ENCODE measurements at regions not wholly inside any gene's neighbourhood (a gene's known extent, or its start where the extent isn't known, plus 50 kb on each side); places are given as distances from the start of the nearest gene placed in this dataset.

- no peak for TF ChIP-seq CTCF (IDR thresholded peaks at IDR 0.05; ENCODE audit: low read depth, low read length)
- no peak for DNase-seq (ENCODE audit: low read depth in 1 of 2, low spot score in 1 of 2)
- Histone ChIP-seq H3K27me3 (no peaks in the 10 kb centered on the region), H3K4me3 (no peak overlapping the region), H3K4me1 (ENCODE audit: low read depth) (peaks cover 5% of the 10 kb centered on the region), H3K27ac (no peak overlapping the region), H3K9me3 (ENCODE audit: low read depth) (no peaks in the 10 kb centered on the region), H3K36me3 (no peaks in the 10 kb centered on the region)
These were observed 121.2 kb upstream of the SASH1 start for GRCh38 chr6:148221196-148221979.

DNA sequence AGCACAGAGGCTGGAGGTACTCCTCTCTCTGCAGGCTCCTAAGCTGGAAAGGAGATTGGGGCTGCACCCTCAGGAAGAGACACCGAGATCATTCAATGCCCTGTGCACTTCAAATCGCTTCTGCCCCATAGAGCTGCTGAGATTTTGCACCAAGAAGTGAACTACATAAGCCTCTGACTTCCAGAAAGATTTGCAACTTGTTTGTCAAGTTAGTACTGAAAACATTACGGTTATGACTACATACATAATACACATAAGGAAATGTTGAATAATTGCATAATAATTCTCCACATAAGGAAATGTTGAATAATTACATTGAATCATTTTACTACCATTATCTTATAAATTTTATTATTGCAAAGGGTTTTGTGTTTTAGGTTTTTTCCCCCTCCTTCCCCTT is 120.3 kb upstream of the SASH1 start:
- Histone ChIP-seq H3K4me3 (no peak overlapping the region), H3K36me3 (no peaks in the 10 kb centered on the region), H3K4me1 (ENCODE audit: low read depth) (peaks cover 5% of the 10 kb centered on the region), H3K9me3 (ENCODE audit: low read depth) (no peaks in the 10 kb centered on the region), H3K27ac (no peak overlapping the region), H3K27me3 (no peaks in the 10 kb centered on the region)
- TF ChIP-seq CTCF (IDR thresholded peaks at IDR 0.05; ENCODE audit: low read depth, low read length): no peak
- DNase-seq (ENCODE audit: low read depth in 1 of 2, low spot score in 1 of 2): no peak

DNA sequence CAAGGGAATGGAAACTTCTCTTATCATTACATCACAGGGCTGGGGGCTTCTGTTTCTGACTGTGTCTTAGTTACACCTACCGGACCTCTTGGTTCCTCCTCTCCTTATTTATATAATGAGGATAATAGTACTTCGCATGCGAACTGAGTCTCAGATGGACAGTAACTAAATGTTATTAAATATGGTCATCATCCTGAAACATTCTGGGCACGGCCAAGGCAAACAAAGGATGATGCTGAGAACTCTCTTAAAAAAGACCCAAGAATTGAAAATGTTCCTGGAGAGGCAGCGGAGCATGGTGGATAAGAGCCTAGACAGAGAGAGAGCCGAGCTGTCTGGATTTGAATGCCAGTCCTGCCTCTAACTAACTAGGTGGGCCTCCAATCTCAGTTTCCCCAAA is 119.8 kb upstream of the SASH1 start:
- Histone ChIP-seq H3K27ac (no peak overlapping the region), H3K36me3 (no peaks in the 10 kb centered on the region), H3K27me3 (no peaks in the 10 kb centered on the region), H3K9me3 (ENCODE audit: low read depth) (no peaks in the 10 kb centered on the region), H3K4me1 (ENCODE audit: low read depth) (peaks cover 5% of the 10 kb centered on the region), H3K4me3 (no peak overlapping the region)
- TF ChIP-seq CTCF (IDR thresholded peaks at IDR 0.05; ENCODE audit: low read depth, low read length): no peak
- no peak for DNase-seq (ENCODE audit: low read depth in 1 of 2, low spot score in 1 of 2)

GRCh38 chr6:148223424-148223842 is 119.2 kb upstream of the SASH1 start:
- Histone ChIP-seq H3K4me1 (ENCODE audit: low read depth) (peaks cover 5% of the 10 kb centered on the region), H3K27me3 (no peaks in the 10 kb centered on the region), H3K4me3 (no peak overlapping the region), H3K27ac (no peak overlapping the region), H3K9me3 (ENCODE audit: low read depth) (no peaks in the 10 kb centered on the region), H3K36me3 (no peaks in the 10 kb centered on the region)
- no peak for DNase-seq (ENCODE audit: low read depth in 1 of 2, low spot score in 1 of 2)
- no peak for TF ChIP-seq CTCF (IDR thresholded peaks at IDR 0.05; ENCODE audit: low read depth, low read length)

DNA sequence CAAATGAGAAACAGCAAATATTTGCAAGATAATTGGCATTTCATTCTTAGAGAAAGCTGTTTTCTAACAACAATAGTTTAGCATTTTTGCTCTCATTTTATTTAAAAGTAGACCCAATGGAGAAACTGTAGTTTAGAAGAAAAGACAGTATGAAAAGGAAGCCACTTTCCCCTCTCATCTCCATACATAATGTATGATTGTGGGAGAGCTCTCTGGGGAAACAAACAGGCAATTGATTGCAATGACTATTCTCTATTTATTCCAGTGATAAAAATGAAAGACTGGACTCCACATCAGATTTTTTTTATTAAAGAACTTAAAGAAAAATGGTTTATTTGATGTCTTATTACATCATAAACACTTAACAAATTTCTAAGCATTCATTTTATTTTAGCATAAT is 116.8 kb upstream of the SASH1 start:
- H3K9me3 ChIP-seq (ENCODE audit: low read depth): no peaks in the 10 kb centered on the region
- H3K4me3 ChIP-seq: no peak overlapping the region
- no peaks in the 10 kb centered on the region for H3K36me3 ChIP-seq
- DNase-seq (ENCODE audit: low read depth in 1 of 2, low spot score in 1 of 2): no peak
- no peaks in the 10 kb centered on the region for H3K27me3 ChIP-seq
- TF ChIP-seq CTCF (IDR thresholded peaks at IDR 0.05; ENCODE audit: low read depth, low read length): no peak
- H3K4me1 ChIP-seq (ENCODE audit: low read depth): peaks cover 5% of the 10 kb centered on the region
- no peak overlapping the region for H3K27ac ChIP-seq

Measured in cardiac muscle cell (in vitro differentiated cells and primary cell).